HG02970 (cell line): ENCODE measurements at regions not wholly inside any gene's neighbourhood (a gene's known extent, or its start where the extent isn't known, plus 50 kb on each side); places are given as distances from the start of the nearest gene placed in this dataset.

Experiments used
- ATAC-seq: cut with Tn5 transposase; IDR thresholded peaks from one replicate; pipeline ENCODE4 v1.9.1; 2021; ENCODE audit warnings: mild to moderate bottlenecking, moderate library complexity, moderate number of reproducible peaks; ENCODE audit not compliant: unreplicated experiment, low FRiP score

GRCh38 chr1:192943108-192943507, 116.1 kb downstream of the UCHL5 start:
- ATAC-seq, result no peak

- no peak for ATAC-seq
Observed at GRCh38 chr1:192943522-192943921, 115.6 kb downstream of the UCHL5 start.

DNA sequence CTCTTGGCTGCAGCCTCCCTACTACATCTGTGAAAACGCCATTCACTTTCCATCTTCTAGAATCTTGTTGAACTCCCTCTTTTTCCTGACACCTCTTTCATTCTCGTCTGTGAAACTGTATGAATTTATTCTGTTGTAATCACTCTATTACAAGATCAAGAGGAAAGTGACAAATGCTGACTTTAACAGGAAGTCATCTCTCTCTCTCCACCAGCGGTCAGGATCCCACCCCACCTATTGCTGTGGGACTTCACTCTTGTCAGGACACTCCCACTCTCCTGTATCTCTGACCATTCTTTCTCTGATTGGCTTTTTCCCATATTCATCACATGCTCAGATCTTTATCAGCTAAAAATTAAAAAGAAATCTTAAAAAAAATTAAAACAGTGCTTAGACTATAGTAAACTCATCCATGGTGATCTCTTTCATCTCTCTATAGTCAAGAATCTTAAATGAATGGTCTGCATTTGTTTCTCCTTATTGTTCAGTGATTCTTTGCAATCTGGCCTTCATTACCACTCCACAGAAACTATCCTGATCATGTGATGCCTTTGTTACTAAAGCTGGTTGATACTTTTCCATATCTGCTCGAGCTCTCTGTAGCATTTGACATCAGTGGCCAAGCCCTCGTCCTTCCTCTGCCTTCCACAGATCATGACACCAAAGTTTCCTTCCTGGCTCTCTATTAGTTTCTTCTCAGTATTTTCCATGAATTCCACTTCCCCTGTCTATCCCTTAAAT, 113.6 kb downstream of the UCHL5 start:
- no peak for ATAC-seq

DNA sequence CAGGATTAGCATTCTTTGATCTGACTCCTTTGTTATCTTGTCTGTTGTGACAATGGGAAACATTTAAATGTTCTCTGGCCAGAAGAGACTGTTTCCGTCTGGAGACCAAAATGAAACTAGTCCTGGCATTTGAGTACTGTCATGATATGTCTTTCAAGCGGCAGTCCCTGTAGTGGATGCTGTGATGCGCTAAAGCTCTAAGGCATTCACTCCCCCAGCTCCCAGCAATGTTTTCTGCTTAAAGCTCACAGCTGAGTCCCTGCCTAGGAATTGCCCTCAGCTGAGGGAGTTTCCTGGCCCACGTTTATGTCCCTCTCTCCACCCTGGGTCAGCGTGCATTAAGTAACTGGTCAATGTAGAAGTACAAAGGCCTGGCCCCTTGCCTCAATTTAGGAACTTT, 109.4 kb downstream of the UCHL5 start:
- ATAC-seq, result no peak

GRCh38 chr1:192950926-192951325, 108.2 kb downstream of the UCHL5 start:
- no peak for ATAC-seq

GRCh38 chr1:192951691-192952460, 107.3 kb downstream of the UCHL5 start:
- ATAC-seq, result peak; percentile 88

DNA sequence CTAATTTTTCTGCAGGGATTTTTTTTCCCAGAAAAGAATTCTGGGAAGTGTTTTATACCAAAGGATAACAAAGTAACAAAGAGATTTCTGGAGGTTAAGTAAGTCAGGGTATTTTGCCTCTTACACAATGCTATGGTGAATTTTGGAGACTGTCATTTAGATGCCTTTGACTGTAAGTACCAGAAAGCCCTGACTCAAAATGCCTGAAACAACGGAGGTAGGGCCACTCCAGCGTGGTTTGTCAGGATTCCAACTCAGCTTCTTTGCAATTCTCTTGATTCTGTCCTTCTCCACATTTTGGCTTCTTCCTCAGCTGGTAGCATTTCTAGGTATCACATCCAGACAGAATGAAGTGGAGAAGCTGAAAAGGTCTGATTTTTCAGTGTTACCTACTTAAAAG, 106.5 kb downstream of the UCHL5 start:
- ATAC-seq, result no peak

DNA sequence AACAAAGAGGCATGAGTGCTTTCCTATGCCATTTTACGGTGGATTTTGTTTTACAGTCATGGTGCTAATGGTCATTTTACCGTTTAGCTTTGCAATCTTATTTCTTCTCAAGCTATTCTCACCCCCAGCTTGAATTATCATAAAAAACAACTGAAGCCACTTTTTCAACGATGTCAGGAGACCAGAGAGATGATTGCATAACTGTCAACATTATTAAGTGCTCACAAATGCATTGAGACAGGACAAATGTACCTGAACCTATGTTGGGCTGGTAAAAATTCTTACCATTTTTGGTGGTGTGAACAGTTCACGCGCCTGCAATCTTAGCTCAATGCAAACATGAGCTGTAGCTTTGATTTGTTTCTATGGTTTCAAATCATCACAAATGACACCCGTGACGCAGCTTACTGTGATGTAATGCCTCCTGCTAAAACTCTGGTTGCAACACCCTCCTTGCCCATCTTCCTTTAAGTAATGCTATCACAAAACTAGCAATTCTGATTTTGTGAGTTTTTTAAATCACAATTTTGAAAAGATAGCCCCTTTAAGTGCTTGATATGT, 104.4 kb downstream of the UCHL5 start:
- ATAC-seq, result no peak

DNA sequence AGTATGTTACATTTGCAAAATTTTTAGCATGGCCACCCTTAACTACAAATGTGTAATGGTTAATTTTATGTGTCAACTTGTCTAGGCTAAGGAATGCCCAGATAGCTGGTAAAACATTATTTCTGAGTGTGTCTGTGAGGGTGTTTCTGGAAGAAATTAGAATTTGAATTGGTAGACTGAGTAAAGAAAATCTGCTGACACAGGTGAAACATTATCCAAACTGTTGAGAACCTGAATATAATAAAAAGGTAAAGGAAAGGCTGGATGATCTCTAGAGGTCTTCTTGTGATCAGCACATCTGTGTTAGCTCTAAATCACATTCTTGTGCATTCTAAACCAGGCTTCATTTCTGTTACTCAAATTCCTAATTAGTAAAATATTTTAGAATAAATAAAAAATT, 100.8 kb downstream of the UCHL5 start:
- no peak for ATAC-seq

- ATAC-seq, result no peak
Observed at GRCh38 chr1:192958871-192959270, 100.3 kb downstream of the UCHL5 start.

- ATAC-seq, result no peak
Observed at GRCh38 chr1:192959657-192960186, 99.4 kb downstream of the UCHL5 start.
